HepG2 (cell line): ENCODE measurements at regions not wholly inside any gene's neighbourhood (a gene's known extent, or its start where the extent isn't known, plus 50 kb on each side); places are given as distances from the start of the nearest gene placed in this dataset.

Source experiments
- ATAC-seq: fragments of 200-7000 bp; cut with Tn5 transposase; 3 replicates; pipeline ENCODE4 v1.9.1; 2020; ENCODE audit warnings: mild to moderate bottlenecking, moderate library complexity
- BruUV-seq: library from RNA; stranded (reverse); fragments of 400-500 nt; replicated peaks from 2 replicates; lab custom pipeline; 2021; lab: Mats Ljungman, UMichigan
- CTCF ChIA-PET: fragments of 300-600 bp; formaldehyde crosslinking; extraction: SDS; loops from one replicate; lab custom pipeline; 2021; ENCODE audit warnings: low total read pairs, inconsistent platforms, low intra/inter-chr PET ratio; lab: Yijun Ruan, JAX
- POLR2A ChIA-PET: fragments of 350-600 bp; sonication (Branson Sonifier 250); formaldehyde crosslinking; loops from one replicate; lab custom pipeline; 2020; ENCODE audit warnings: antibody characterized with exemption, inconsistent platforms; lab: Yijun Ruan, JAX
- DNase-seq: peaks from one replicate; pipeline ENCODE4 v3.0.0-alpha.2; 2015; ENCODE audit warnings: low spot score
- FAIRE-seq: peaks from 3 replicates; lab custom pipeline; 2011; peaks lifted over from hg19 to GRCh38; lab: Jason Lieb, UNC
- H2AFZ ChIP-seq: one replicate; pipeline ENCODE4 v1.6.1; 2011; ENCODE audit warnings: low read length, inconsistent platforms
- H3K27ac ChIP-seq: fragments of 300-600 bp; 3 replicates; pipeline ENCODE4 v1.8.0; 2011; ENCODE audit warnings: mixed run types, mild to moderate bottlenecking, mixed read lengths, low read length, inconsistent platforms; ENCODE audit not compliant: insufficient read depth; ENCODE audit errors: extremely low read length
- H3K27me3 ChIP-seq, 2 experiments: fragments of 200-600 bp in 1 of 2; 2 replicates in 1 of 2; 3 replicates in 1 of 2; pipeline versions ENCODE4 v1.6.0 to v1.8.0; 2011; ENCODE audit warnings: low read length in 2 of 2, mild to moderate bottlenecking in 2 of 2, moderate library complexity in 2 of 2, inconsistent platforms in 1 of 2; ENCODE audit not compliant: insufficient read depth in 2 of 2, control insufficient read depth in 1 of 2
- H3K36me3 ChIP-seq, 2 experiments: fragments of 200-600 bp in 1 of 2; replicated peaks in 1 of 2; 2 replicates in 1 of 2; 3 replicates in 1 of 2; pipeline versions ENCODE4 v1.5.1 to v1.8.0; 2011; ENCODE audit warnings: low read length in 2 of 2, inconsistent platforms in 1 of 2; ENCODE audit not compliant: insufficient read depth in 2 of 2, control insufficient read depth in 1 of 2
- H3K4me1 ChIP-seq: 2 replicates; pipeline ENCODE4 v1.5.1; 2012; ENCODE audit warnings: low read length, inconsistent platforms; ENCODE audit not compliant: insufficient read depth
- H3K4me2 ChIP-seq: 2 replicates; pipeline ENCODE4 v1.6.0; 2011; ENCODE audit warnings: low read depth, low read length, inconsistent platforms
- H3K4me3 ChIP-seq, 3 experiments: fragments of 200-600 bp in 1 of 3; sonication (generic), shearing (Covaris generic) in 1 of 3; replicated peaks in 1 of 3; 2 replicates each; pipeline ENCODE4 v1.5.1; 2011 to 2016; ENCODE audit warnings: low read length in 3 of 3, inconsistent platforms in 2 of 3, low read depth in 2 of 3, mild to moderate bottlenecking in 2 of 3, control low read depth in 1 of 3, mixed read lengths in 1 of 3; ENCODE audit not compliant: insufficient read depth in 1 of 3
- H3K79me2 ChIP-seq: one replicate; pipeline ENCODE4 v1.6.1; 2011; ENCODE audit warnings: low read length, inconsistent platforms; ENCODE audit not compliant: insufficient read depth
- H3K9ac ChIP-seq: 2 replicates; pipeline ENCODE4 v1.6.0; 2011; ENCODE audit warnings: mild to moderate bottlenecking, low read depth, low read length, inconsistent platforms; ENCODE audit not compliant: insufficient read depth
- H3K9me3 ChIP-seq: 2 replicates; pipeline ENCODE4 v1.5.1; 2012; ENCODE audit warnings: mild to moderate bottlenecking, low read length
- H4K20me1 ChIP-seq: 2 replicates; pipeline ENCODE4 v1.6.0; 2011; ENCODE audit warnings: inconsistent platforms, mild to moderate bottlenecking, low read length, moderate library complexity; ENCODE audit not compliant: insufficient read depth
- CREB1 ChIP-seq, 2 experiments: fragments of 450-650 bp in 1 of 2; IDR thresholded peaks; 2 replicates each; pipeline ENCODE4 v1.6.1; 2016 to 2017; ENCODE audit warnings: control low read depth in 1 of 2, mild to moderate bottlenecking in 1 of 2, missing compliant biosample characterization in 1 of 2, missing genetic modification characterization in 1 of 2
- KLF16 ChIP-seq, 2 experiments: sonication (generic) in 1 of 2; formaldehyde crosslinking in 1 of 2; IDR thresholded peaks; 2 replicates each; pipeline versions ENCODE4 v1.6.1 to v1.8.0; 2016 to 2023; ENCODE audit warnings: missing genetic modification reagents in 2 of 2, missing compliant biosample characterization in 1 of 2
- MEIS2 ChIP-seq: sonication (generic); formaldehyde crosslinking; IDR thresholded peaks from 2 replicates; pipeline ENCODE4 v1.9.0; 2021; ENCODE audit warnings: mild to moderate bottlenecking, missing genetic modification reagents
- MNT ChIP-seq: fragments of 450-650 bp; IDR thresholded peaks from 2 replicates; pipeline ENCODE4 v1.6.1; 2016
- ZNF281 ChIP-seq: sonication (generic); formaldehyde crosslinking; IDR thresholded peaks from 2 replicates; pipeline ENCODE4 v1.4.0; 2020; ENCODE audit warnings: missing genetic modification reagents, borderline replicate concordance
- ZNF317 ChIP-seq: sonication (generic); formaldehyde crosslinking; IDR thresholded peaks from 2 replicates; pipeline ENCODE4 v1.5.0; 2020; ENCODE audit warnings: mild to moderate bottlenecking, missing genetic modification reagents
- ZNF619 ChIP-seq: sonication (generic); formaldehyde crosslinking; IDR thresholded peaks from 2 replicates; pipeline ENCODE4 v1.4.0; 2020; ENCODE audit warnings: mild to moderate bottlenecking, missing genetic modification reagents
- WGBS: methylation state at CpG from one replicate; pipeline ENCODE4 v1.1.6; 2017; ENCODE audit warnings: low lambda C conversion rate; 5-methylcytosine and 5-hydroxymethylcytosine counted together
- in situ Hi-C: cut with HindIII; loops from 2 replicates; pipeline ENCODE4 v1.10.0; 2017; ENCODE audit warnings: low pct_unique_long_range_greater_than_20kb; ENCODE audit not compliant: extremely low pct_ligation_motif_present
- intact Hi-C: fragments of 100-400 bp; cut with micrococcal nuclease; formaldehyde crosslinking; loops from one replicate; pipeline ENCODE4 v1.10.0; 2022; ENCODE audit not compliant: unreplicated experiment

DNA sequence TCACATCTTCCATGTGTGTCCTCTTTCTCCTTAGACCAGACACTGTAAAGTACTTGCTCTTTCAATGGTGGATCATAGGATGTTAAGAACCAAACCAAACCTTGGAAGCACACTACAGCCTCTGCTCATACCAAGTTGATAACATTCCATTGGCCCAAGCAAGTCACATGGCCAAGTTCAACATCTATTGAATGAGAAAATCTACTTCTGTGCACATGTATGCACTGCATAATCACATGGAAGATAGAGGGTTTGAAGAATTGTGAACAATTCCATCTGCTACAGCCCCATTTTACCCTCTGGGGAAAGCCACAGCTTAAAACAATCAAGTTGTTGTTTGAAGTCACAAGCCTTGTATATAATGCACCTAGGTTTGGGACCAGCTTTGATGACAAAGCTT is 68.2 kb downstream of the MFAP3 start:
- BruUV-seq = no TSS peak
- no peak overlapping the region for H3K4me3 ChIP-seq
- H3K27me3 ChIP-seq = 0 out of 5 replicates have a peak, but pooled peaks cover 0 to 5% of the 10 kb centered on the region in 2 experiments
- no peak for DNase-seq
- no peaks in the 10 kb centered on the region for H3K4me1 ChIP-seq
- no peak for FAIRE-seq
- H3K79me2 ChIP-seq = no peaks in the 10 kb centered on the region
- in situ Hi-C loops = no loop called here
- H3K9me3 ChIP-seq = no peaks in the 10 kb centered on the region
- H2AFZ ChIP-seq = no peak overlapping the region
- CTCF ChIA-PET = no interaction called here
- ATAC-seq = no peak
- intact Hi-C loops = no loop called here
- no peak overlapping the region for H3K4me2 ChIP-seq
- no peak overlapping the region for H3K9ac ChIP-seq
- POLR2A ChIA-PET = no interaction called here
- no peaks in the 10 kb centered on the region for H4K20me1 ChIP-seq
- no peaks in the 10 kb centered on the region for H3K36me3 ChIP-seq
- TF ChIP-seq ZNF281 (CRISPR knock-in tag) (no peak), MNT (peak; percentile 93)
- no peak overlapping the region for H3K27ac ChIP-seq

DNA sequence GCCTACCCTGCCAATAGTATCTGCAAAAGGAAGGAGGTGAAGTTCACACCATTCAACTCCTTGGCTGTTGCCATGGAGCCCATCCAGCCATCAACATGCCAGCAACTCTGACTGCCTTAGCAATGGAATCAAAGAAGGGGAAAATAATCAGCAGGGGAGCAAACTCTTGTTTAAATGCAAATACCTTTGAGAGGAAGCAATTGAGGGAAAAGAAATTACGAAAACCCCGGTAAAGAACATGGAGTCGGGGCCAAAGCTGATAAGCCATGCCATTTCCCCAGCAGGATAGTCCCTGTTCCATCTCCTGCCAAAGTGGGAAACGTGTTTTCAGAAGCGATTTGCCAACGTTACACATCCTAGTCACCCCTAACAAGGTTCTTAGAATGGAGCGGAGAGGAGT is 69.0 kb downstream of the MFAP3 start:
- Histone ChIP-seq H3K27ac (no peak overlapping the region), H3K9me3 (no peaks in the 10 kb centered on the region), H3K27me3 (peaks cover 0 to 5% of the 10 kb centered on the region in 2 experiments; a peak in 1 of 5 replicates), H3K9ac (no peak overlapping the region), H3K4me2 (no peak overlapping the region), H3K36me3 (no peaks in the 10 kb centered on the region), H3K79me2 (no peaks in the 10 kb centered on the region), H2AFZ (no peak overlapping the region), H4K20me1 (no peaks in the 10 kb centered on the region), H3K4me1 (no peaks in the 10 kb centered on the region), H3K4me3 (no peak overlapping the region)
- no peak for ATAC-seq
- no TSS peak for BruUV-seq
- no peak for DNase-seq
- TF ChIP-seq CREB1 (IDR thresholded peaks at IDR 0.05) (no peak), CREB1 (CRISPR knock-in tag; IDR thresholded peaks at IDR 0.05) (no peak), ZNF619 (CRISPR knock-in tag) (no peak), ZNF317 (CRISPR knock-in tag) (no peak), KLF16 (CRISPR knock-in tag; IDR thresholded peaks at IDR 0.05) (no peak), MEIS2 (CRISPR knock-in tag) (no peak)
- POLR2A ChIA-PET = no interaction called here
- WGBS = 11% methylated on average over 7 of the region's 7 CpGs
- intact Hi-C loops = no loop called here
- FAIRE-seq = no peak
- in situ Hi-C loops = no loop called here
- CTCF ChIA-PET = no interaction called here
